PC-3 (cell line): ENCODE measurements at regions not wholly inside any gene's neighbourhood (a gene's known extent, or its start where the extent isn't known, plus 50 kb on each side); places are given as distances from the start of the nearest gene placed in this dataset.

Experiments
- ATAC-seq: fragments of 200-7000 bp; cut with Tn5 transposase; 2 replicates; pipeline ENCODE4 v1.9.1; 2020; ENCODE audit warnings: mild to moderate bottlenecking, moderate library complexity
- BruUV-seq: library from RNA; stranded (reverse); fragments of 400-500 nt; replicated peaks from 2 replicates; lab custom pipeline; 2021; lab: Mats Ljungman, UMichigan
- CTCF ChIA-PET: fragments of 300-600 bp; sonication (Branson Sonifier 250); formaldehyde crosslinking; loops from one replicate; lab custom pipeline; 2022; ENCODE audit warnings: antibody characterized with exemption; lab: Charles Lee
- POLR2A ChIA-PET: fragments of 300-600 bp; sonication (Branson Sonifier 250); formaldehyde crosslinking; loops from one replicate; lab custom pipeline; 2022; ENCODE audit warnings: antibody characterized with exemption; ENCODE audit not compliant: unreplicated experiment; lab: Charles Lee
- DNase-seq: peaks from one replicate; pipeline ENCODE4 v3.0.0-alpha.2; 2015
- H2AFZ ChIP-seq: fragments of 300-600 bp; sonication (generic); 2 replicates; pipeline ENCODE4 v1.6.0; 2016; ENCODE audit warnings: antibody characterized with exemption, low read length
- H3F3A ChIP-seq: fragments of 300-600 bp; sonication (generic); one replicate; pipeline ENCODE4 v1.6.0; 2017; ENCODE audit warnings: antibody characterized with exemption, low read length, control low read depth, mild to moderate bottlenecking; ENCODE audit not compliant: unreplicated experiment
- H3K27ac ChIP-seq: fragments of 300-600 bp; sonication (generic); 2 replicates; pipeline ENCODE4 v1.5.1; 2016; ENCODE audit warnings: mild to moderate bottlenecking, low read length
- H3K27me3 ChIP-seq: fragments of 300-600 bp; sonication (generic); 2 replicates; pipeline ENCODE4 v1.6.1; 2016; ENCODE audit warnings: low read length, mixed read lengths
- H3K36me3 ChIP-seq: fragments of 300-600 bp; sonication (generic); 2 replicates; pipeline ENCODE4 v1.6.1; 2016; ENCODE audit warnings: low read depth, mixed run types, low read length, mixed read lengths
- H3K4me1 ChIP-seq: fragments of 300-600 bp; sonication (generic); 2 replicates; pipeline ENCODE4 v1.5.1; 2016; ENCODE audit warnings: low read length; ENCODE audit not compliant: insufficient read depth
- H3K4me2 ChIP-seq: fragments of 300-600 bp; sonication (generic); 2 replicates; pipeline ENCODE4 v1.6.0; 2016; ENCODE audit warnings: low read length
- H3K4me3 ChIP-seq: fragments of 300-600 bp; sonication (generic); 2 replicates; pipeline ENCODE4 v1.5.1; 2016; ENCODE audit warnings: mild to moderate bottlenecking, low read length, mixed read lengths
- H3K79me2 ChIP-seq: fragments of 300-600 bp; sonication (generic); 2 replicates; pipeline ENCODE4 v1.6.1; 2017; ENCODE audit warnings: low read length, mixed read lengths
- H3K9ac ChIP-seq: fragments of 300-600 bp; sonication (generic); 2 replicates; pipeline ENCODE4 v1.6.0; 2016; ENCODE audit warnings: mild to moderate bottlenecking, low read length
- H3K9me2 ChIP-seq: fragments of 300-600 bp; sonication (generic); replicated peaks from 2 replicates; pipeline ENCODE4 v1.6.1; 2016; ENCODE audit warnings: mixed run types, low read length, mixed read lengths
- H3K9me3 ChIP-seq: fragments of 300-600 bp; sonication (generic); 2 replicates; pipeline ENCODE4 v1.6.1; 2016; ENCODE audit warnings: low read length, mixed read lengths
- H4K20me1 ChIP-seq: fragments of 300-600 bp; sonication (generic); 2 replicates; pipeline ENCODE4 v1.6.1; 2016; ENCODE audit warnings: low read length, mixed read lengths
- EZH2 ChIP-seq: fragments of 300-600 bp; sonication (generic); IDR thresholded peaks from one replicate; pipeline ENCODE4 v1.6.1; 2017; ENCODE audit warnings: antibody characterized with exemption, mild to moderate bottlenecking, low read length; ENCODE audit not compliant: unreplicated experiment
- EZH2phosphoT487 ChIP-seq: fragments of 300-600 bp; sonication (generic); IDR thresholded peaks from 2 replicates; pipeline ENCODE4 v1.6.1; 2018; ENCODE audit warnings: mild to moderate bottlenecking, antibody characterized with exemption, low read length, borderline replicate concordance
- intact Hi-C: fragments of 100-400 bp; cut with micrococcal nuclease; formaldehyde crosslinking; loops from 2 replicates; pipeline ENCODE4 v1.9.0; 2023
- TF ChIP-seq, protein P1 (sequence below): fragments of 300-600 bp; sonication (generic); conservative IDR thresholded peaks from 2 replicates; pipeline ENCODE4 v1.5.1; 2017; ENCODE audit warnings: antibody characterized with exemption, low read depth, mild to moderate bottlenecking, low read length

DNA sequence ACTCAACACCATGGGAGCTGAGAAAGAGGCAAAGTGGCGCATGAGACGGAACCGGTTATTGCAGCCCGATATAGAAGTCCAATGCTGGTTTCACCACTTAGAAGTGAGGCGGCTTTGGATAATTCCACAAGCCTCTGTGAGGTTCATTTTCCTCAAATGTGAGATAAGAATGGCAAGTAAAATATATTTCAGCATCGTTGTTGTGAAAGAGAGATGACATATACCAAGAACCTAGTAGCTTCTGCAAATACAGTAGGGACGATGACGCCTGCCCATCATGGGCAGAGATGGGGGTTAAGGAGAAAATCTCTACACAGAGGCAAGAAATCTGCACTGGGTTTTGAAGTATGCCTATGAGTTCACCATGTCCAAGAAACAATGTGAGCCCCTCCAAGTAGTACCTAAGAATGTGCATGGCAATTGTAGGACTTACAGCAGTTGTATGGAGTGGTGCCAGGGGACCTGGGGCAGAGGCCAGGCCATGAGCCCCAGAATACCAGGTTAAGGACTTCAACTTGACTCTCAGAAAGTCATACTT, 352.0 kb downstream of the RNF144A start:
- peaks cover 22% of the 10 kb centered on the region; the same call in 1 of the 2 replicates for H3K27me3 ChIP-seq
- no peak for ATAC-seq
- no peaks in the 10 kb centered on the region for H3K9me3 ChIP-seq
- H3K4me3 ChIP-seq: no peak overlapping the region
- no peak overlapping the region for H3K9ac ChIP-seq
- no peaks in the 10 kb centered on the region for H3F3A ChIP-seq
- no peaks in the 10 kb centered on the region for H4K20me1 ChIP-seq
- H3K4me1 ChIP-seq: no peaks in the 10 kb centered on the region
- H3K79me2 ChIP-seq: no peaks in the 10 kb centered on the region
- BruUV-seq: no TSS peak
- no peaks in the 10 kb centered on the region for H3K9me2 ChIP-seq
- no peak overlapping the region for H2AFZ ChIP-seq
- POLR2A ChIA-PET: no interaction called here
- no peak overlapping the region for H3K4me2 ChIP-seq
- H3K27ac ChIP-seq: no peak overlapping the region
- TF ChIP-seq, protein P1, sequence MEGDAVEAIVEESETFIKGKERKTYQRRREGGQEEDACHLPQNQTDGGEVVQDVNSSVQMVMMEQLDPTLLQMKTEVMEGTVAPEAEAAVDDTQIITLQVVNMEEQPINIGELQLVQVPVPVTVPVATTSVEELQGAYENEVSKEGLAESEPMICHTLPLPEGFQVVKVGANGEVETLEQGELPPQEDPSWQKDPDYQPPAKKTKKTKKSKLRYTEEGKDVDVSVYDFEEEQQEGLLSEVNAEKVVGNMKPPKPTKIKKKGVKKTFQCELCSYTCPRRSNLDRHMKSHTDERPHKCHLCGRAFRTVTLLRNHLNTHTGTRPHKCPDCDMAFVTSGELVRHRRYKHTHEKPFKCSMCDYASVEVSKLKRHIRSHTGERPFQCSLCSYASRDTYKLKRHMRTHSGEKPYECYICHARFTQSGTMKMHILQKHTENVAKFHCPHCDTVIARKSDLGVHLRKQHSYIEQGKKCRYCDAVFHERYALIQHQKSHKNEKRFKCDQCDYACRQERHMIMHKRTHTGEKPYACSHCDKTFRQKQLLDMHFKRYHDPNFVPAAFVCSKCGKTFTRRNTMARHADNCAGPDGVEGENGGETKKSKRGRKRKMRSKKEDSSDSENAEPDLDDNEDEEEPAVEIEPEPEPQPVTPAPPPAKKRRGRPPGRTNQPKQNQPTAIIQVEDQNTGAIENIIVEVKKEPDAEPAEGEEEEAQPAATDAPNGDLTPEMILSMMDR: no peak
- TF ChIP-seq EZH2: no peak
- no peak for TF ChIP-seq EZH2phosphoT487
- no peak for DNase-seq
- CTCF ChIA-PET: no interaction called here
- intact Hi-C loops: no loop called here
- H3K36me3 ChIP-seq: no peaks in the 10 kb centered on the region

DNA sequence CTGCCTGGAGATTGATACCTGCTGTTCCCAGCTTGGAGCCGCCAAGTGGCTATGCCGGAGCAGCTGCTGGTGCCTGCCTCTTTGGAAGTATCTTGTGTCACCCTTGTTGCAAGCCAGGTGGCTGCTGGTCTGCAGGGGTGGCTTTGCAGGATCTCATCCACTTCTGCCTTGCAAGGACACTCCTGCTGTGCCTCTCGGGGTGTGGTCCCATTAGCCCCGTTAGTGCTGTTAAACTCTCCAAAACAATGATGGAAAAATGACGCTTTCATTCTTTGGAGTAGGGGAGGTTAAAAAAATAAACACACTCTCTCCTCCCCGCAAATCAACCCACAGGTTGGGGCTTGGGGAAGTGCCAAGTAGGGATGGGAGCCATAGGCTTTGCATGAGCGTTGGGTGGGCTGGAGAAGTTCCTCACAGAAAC, 352.8 kb downstream of the RNF144A start:
- POLR2A ChIA-PET: no interaction called here
- Histone ChIP-seq H3K9me3 (no peaks in the 10 kb centered on the region), H3K36me3 (no peaks in the 10 kb centered on the region), H3K27ac (no peak overlapping the region), H3K9ac (no peak overlapping the region), H3K4me3 (no peak overlapping the region), H3K4me2 (no peak overlapping the region), H3K9me2 (no peaks in the 10 kb centered on the region), H2AFZ (no peak overlapping the region), H3K27me3 (peaks cover 19% of the 10 kb centered on the region; the same call in 1 of the 2 replicates), H3K4me1 (no peaks in the 10 kb centered on the region), H3F3A (no peaks in the 10 kb centered on the region), H4K20me1 (no peaks in the 10 kb centered on the region), H3K79me2 (no peaks in the 10 kb centered on the region)
- BruUV-seq: no TSS peak
- CTCF ChIA-PET: no interaction called here
- no peak for TF ChIP-seq EZH2
- no peak for TF ChIP-seq EZH2phosphoT487
- TF ChIP-seq, protein P1: no peak
- intact Hi-C loops: no loop called here
- ATAC-seq (no peak), DNase-seq (no peak)

DNA sequence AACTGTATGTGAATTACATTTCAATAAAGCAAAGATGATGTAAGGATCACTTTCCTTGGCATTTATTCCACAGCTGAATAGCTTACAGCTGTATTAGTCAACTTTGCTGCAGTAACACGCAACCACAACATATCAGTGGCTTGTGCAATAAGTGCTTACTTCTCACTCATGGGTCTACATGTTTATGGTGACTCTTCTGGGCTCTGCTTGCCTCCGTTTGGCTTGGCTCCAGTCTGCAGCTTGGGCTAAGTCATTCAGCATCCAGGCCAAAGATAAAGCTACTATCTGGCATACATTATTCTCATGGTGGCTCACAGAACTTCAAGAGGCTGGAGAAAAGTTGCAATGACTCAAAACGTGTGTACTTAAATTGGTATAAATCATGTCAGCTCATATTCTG, 355.0 kb downstream of the RNF144A start:
- no peaks in the 10 kb centered on the region for H3K4me1 ChIP-seq
- no peaks in the 10 kb centered on the region for H3K36me3 ChIP-seq
- H3K4me2 ChIP-seq: no peak overlapping the region
- no peak overlapping the region for H2AFZ ChIP-seq
- peaks cover 8% of the 10 kb centered on the region for H3K27me3 ChIP-seq
- BruUV-seq: no TSS peak
- ChIA-PET CTCF (no interaction called here), POLR2A (interaction anchor here (0.6 kb wide), 1 partner anchor 95 kb away, joined by 3 read pairs; no protein-coding TSS in a partner anchor)
- no peaks in the 10 kb centered on the region for H3K9me2 ChIP-seq
- no peak overlapping the region for H3K27ac ChIP-seq
- H4K20me1 ChIP-seq: no peaks in the 10 kb centered on the region
- ATAC-seq: no peak
- H3K4me3 ChIP-seq: no peak overlapping the region
- H3K79me2 ChIP-seq: no peaks in the 10 kb centered on the region
- peak; percentile 48 for DNase-seq
- no peaks in the 10 kb centered on the region for H3K9me3 ChIP-seq
- no peaks in the 10 kb centered on the region for H3F3A ChIP-seq
- no peak overlapping the region for H3K9ac ChIP-seq
- intact Hi-C loops: no loop called here
- TF ChIP-seq EZH2 (no peak), EZH2phosphoT487 (no peak)
- TF ChIP-seq, protein P1: no peak
